ENCODE measurements at regions not wholly inside any gene's neighbourhood (a gene's known extent, or its start where the extent isn't known, plus 50 kb on each side); places are given as distances from the start of the nearest gene placed in this dataset.

DNA sequence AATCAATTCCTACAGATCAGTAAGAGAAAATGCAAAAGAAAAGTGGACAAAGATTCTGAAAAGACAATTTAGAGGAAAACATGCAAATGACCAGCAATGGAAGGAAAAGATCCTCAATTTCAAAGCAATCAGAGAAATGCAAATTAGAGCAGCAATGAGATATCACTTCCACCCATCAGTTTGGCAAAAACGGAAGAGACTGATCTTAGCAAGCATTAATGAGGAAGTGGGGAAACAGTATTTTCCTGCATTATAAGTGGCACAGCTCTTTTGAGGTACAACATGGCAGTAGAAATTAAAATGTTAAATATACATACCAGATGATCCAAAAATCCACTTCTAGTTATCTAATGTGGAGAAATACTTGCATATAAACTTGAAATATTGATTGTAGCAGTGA is 69.1 kb upstream of the SLC7A1 start:
- DNase-seq (ENCODE audit: low read depth), result no peak

GRCh38 chr13:29654843-29655547 is 59.5 kb upstream of the SLC7A1 start:
- DNase-seq (ENCODE audit: low read depth), result no peak

DNA sequence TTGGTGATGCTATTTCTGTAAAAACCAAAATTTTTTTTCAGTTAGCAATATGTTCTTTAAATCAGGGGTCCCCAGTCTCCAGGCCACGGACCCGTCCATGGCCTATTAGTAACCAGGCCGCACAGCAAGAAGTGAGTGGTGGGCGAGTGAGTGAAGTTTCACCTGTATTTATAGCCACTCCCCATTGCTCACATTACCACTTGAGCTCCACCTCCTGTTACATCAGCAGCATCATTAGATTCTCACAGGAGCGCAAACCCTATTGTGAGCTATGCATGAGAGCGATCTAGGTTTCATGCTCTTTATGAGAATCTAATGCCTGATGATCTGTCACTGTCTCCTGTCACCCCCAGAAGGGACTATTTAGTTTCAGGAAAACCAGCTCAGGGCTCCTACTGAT is 58.9 kb upstream of the SLC7A1 start:
- DNase-seq (ENCODE audit: low read depth), result no peak

GRCh38 chr13:29648760-29649159 is 53.3 kb upstream of the SLC7A1 start:
- no peak for DNase-seq (ENCODE audit: low read depth)

Data from amniotic epithelial cell (primary cell).